ENCODE measurements at regions not wholly inside any gene's neighbourhood (a gene's known extent, or its start where the extent isn't known, plus 50 kb on each side); places are given as distances from the start of the nearest gene placed in this dataset.
"Not testable (repeated sequence)": the region's sequence is repeated elsewhere in the genome, so short reads cannot be mapped to it uniquely, and the experiment has no call there.

GRCh38 chr7:8809320-8809719 lies 375.9 kb downstream of the NXPH1 start:
- intact Hi-C loops (cut with micrococcal nuclease): no loop called here

- intact Hi-C loops (cut with micrococcal nuclease): no loop called here
These were observed 384.1 kb downstream of the NXPH1 start for GRCh38 chr7:8817448-8818036.

DNA sequence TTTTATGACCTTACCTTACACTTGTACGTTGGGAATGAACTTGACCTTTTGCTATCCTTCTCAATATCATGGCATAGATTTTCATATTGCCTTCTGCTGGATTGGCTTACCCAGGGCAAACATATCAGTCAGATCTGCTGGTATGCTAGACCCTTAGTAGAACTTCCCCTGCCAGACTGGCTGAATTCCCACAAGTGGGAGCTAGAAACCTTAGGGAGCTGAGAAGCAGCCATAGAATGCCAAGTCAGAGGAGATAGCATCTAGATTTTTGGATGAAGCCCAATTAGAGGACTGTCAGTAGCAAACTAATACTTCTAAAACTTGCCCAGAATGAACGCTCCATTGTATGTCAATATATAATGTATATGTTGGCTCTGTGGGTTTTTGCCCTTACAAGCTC lies 385.0 kb downstream of the NXPH1 start:
- intact Hi-C loops (cut with micrococcal nuclease): no loop called here

- intact Hi-C loops (cut with micrococcal nuclease): no loop called here
These were observed 389.2 kb downstream of the NXPH1 start for GRCh38 chr7:8822595-8822994.

DNA sequence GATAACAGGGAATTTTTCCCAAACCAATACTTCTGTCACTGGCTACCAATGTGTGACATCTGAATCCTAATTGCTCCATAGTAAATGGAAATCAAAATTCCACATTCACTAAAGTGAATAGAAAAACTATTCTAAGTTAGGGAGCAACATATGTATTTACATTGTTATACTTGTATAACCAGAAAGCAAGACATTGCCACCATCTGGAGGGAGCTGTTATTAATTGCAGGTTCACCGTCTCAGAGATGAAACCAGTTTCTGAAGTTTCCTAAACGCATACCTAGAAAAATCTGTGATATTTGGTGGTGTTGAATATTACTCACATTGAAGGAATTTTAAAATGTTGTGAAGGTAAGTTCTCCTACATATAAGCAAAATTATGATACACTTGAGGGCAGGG lies 390.1 kb downstream of the NXPH1 start:
- intact Hi-C loops (cut with micrococcal nuclease): no loop called here

GRCh38 chr7:8827329-8827728 lies 393.9 kb downstream of the NXPH1 start:
- intact Hi-C loops (cut with micrococcal nuclease): no loop called here

DNA sequence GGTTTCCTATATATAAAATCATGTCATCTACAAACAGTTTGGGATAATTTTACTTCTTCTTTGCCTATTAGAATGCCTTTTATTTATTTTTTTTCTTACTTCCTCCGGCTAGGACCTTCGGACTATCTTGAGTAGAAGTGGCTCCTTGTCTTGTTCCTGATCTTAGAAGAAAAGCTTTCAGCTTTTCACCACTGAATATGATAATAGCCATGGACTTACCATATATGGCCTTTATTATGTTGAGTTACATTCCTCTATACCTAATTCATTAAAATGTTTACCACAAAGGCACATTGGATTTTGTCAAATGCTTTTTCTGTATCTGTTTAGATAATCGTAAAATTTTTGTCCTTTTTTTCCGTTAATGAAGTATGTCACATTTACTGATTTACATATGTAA lies 395.7 kb downstream of the NXPH1 start:
- intact Hi-C loops (cut with micrococcal nuclease): no loop called here

DNA sequence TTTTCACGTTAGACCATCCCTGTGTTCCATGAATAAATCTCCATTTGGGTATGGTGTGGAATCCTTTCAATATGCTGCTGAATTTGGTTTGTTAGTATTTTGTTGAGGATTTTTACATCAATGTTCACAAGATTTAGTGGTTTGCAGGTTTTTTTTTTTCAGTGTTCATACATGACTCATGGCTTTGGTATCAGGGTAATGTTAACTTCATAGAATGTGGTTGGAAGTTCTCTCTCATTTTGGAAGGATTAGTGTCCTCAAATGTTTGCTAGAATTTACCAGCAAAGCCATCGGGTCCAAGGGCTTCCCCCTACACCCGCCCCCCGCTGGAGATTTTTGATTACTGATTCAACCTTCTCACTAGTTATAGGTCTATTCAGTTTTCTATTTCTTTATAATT lies 398.0 kb downstream of the NXPH1 start:
- intact Hi-C loops (cut with micrococcal nuclease): no loop called here

- intact Hi-C loops (cut with micrococcal nuclease): no loop called here
These were observed 399.9 kb downstream of the NXPH1 start for GRCh38 chr7:8833355-8833754.

DNA sequence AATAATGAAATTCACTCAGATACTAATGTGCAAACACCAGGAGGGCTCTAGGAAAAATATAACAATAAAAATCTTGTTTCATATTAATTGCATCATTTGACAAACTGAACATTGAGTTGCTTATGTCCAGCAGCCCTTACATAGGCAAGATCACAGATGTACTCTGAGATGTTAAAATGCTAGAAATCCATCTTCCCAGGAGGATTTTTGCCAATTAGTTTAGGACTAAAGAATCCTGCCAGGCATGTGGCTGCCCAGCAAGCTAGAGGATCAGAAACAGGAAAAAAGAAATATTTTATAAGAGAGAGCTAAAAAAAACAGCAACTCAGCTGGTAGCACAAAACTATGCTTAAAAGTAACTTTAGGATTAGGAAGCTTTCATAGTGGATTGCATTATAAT lies 407.8 kb downstream of the NXPH1 start:
- intact Hi-C loops (cut with micrococcal nuclease): no loop called here

DNA sequence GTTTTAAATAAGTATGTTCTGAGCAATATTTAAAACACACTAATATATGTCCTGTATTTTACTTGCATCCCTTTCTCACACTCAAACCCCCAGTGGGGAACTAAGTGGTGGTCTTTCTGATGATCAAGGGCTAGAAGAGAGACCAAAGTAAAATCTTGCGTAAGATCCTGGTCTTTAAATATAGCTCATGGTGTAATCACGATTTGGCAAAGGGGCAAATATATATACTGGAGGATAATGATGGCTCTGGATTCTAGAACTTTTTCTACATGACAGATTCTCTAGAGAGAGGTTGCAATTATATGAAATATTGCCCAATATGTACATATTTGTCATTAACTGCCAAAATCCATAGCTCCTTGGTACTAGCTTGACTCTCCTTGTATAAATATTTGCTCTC lies 438.3 kb downstream of the NXPH1 start:
- intact Hi-C loops (cut with micrococcal nuclease): no loop called here

DNA sequence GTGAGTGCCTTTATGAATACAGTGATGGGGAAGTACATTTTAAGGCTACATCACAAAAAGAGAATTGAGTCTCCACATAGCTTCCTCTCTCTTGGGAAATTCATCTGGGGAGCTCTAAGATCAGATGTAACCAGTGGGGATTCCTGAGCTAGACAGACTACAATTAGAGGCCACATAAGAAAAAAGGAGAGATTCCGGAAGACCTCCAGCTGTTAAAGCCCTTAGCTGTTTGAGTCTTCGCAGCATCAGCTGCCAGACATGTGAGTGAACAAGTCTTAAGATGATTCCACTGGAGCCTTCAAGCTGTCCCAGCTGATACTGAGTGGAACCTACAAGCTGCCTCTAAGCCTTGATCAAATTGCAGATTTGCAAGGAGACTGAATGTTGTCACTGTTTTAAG lies 448.5 kb downstream of the NXPH1 start:
- intact Hi-C loops (cut with micrococcal nuclease): no loop called here

GRCh38 chr7:8885480-8886000 lies 452.1 kb downstream of the NXPH1 start:
- intact Hi-C loops (cut with micrococcal nuclease): no loop called here

GRCh38 chr7:8890346-8890745 lies 456.9 kb downstream of the NXPH1 start:
- intact Hi-C loops (cut with micrococcal nuclease): not testable (repeated sequence)

GRCh38 chr7:8893775-8894174 lies 460.4 kb downstream of the NXPH1 start:
- intact Hi-C loops (cut with micrococcal nuclease): no loop called here

GRCh38 chr7:8906396-8907075 lies 473.1 kb downstream of the NXPH1 start:
- intact Hi-C loops (cut with micrococcal nuclease): no loop called here

GRCh38 chr7:8908889-8909288 lies 475.5 kb downstream of the NXPH1 start:
- intact Hi-C loops (cut with micrococcal nuclease): no loop called here

GRCh38 chr7:8913682-8914081 lies 480.3 kb downstream of the NXPH1 start:
- intact Hi-C loops (cut with micrococcal nuclease): no loop called here

DNA sequence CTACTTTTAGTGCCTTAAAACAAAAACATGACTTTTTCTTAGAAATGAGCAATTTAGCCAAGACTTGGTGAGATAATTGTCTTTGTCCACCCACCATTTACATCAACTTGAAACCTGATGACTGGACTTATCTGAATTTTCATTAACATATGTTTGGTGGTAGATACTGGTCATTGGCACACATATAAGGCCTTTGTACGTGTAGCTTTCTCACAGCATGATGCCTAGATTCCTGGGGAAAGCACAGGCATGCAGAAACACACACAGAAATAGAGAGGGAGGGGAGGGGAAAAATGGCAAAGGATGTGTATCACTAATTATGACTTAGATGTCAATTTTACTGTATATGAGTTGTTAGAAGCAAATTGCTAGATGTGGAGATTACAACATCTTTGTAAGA lies 488.4 kb downstream of the NXPH1 start:
- intact Hi-C loops (cut with micrococcal nuclease): no loop called here

DNA sequence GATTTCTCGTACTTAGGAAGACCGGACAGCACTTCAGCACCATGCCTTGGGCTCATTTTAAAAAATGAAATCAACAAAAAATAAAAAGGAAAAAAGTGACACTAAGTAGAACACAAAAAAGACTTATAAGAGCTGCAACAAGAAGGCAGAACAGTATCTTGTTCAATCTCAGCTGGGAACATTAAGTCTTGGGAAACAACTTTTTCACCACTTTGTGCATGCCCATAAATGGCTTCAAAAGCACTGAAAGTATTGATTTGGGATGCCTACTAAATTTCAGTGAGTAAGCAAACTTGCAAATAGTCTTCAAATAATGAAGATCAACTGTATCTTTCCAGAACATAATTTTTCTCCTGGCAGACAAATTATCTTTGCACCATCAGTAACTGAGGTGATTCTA lies 489.3 kb downstream of the NXPH1 start:
- intact Hi-C loops (cut with micrococcal nuclease): no loop called here

DNA sequence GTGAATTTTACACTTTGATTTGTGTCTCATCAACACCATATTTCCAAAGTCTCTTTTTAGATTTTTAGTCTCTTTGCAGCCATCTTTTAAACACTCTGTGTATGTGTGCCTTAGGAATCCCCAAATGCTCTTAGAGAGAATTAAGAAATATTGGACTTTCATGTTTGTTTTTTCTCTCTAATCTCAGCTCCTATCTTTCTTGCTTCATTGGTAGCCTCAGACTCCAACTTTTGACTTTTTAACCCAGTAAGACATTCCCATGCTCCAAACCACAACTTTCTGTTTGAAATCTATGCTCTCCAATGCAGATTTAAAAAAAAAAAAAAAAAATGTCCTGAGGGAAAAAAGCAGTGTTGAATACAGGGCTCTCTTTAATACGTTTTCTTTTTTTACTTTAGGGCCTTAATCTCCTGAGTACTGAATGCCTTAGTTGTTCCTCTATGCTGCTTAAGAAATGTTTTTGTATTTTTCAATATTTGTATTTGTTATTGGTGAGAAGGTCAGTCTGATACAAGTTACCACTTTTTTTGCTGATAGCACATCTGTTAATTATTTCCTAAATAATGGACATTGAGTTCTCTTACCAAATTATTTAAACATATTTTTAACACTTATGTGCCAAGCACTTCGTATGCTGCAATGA lies 489.9 kb downstream of the NXPH1 start:
- intact Hi-C loops (cut with micrococcal nuclease): no loop called here

DNA sequence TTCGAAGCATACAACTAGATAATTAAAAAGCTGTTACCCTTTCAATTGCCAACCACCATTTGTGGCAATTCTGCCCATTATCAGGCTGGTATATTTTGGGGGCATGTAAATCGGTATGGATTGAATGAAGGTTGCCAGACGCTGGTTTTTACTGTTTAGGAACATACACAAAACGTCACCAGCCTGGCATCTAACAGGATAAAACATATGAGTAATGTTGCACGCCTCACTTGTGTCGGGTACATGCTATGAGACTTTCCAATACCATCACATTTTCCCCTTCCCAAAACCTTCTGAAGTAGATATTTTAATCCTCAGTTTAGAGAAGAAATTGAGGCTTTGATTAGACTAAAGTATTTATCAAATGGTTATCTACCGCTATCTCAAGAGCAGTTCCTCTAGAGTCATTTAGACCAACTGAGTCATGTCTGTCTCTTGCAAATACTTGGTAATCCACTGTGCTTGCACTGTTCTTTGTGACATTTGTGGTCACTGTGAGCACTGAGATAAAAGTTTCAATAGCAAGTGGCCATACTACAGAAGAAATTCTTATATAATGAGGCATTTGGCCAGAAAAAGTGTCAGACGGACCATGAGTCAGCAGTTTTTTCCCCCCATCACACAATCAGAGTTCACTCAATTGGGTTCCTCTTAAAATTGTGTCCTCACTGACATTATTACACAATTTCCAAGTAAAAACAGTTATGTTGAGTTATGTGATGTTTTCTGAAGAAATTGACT lies 498.7 kb downstream of the NXPH1 start:
- intact Hi-C loops (cut with micrococcal nuclease): no loop called here

Data from T-helper 2 cell treated with Interferon-gamma antibody and Interleukin-4, amounts not matched to agents 100 ng/mL and 5 ng/mL, for 36 hours (primary cell).